ELR (cell line): ENCODE measurements at regions not wholly inside any gene's neighbourhood (a gene's known extent, or its start where the extent isn't known, plus 50 kb on each side); places are given as distances from the start of the nearest gene placed in this dataset.
"Not testable (repeated sequence)": the region's sequence is repeated elsewhere in the genome, so short reads cannot be mapped to it uniquely, and the experiment has no call there.

Experiments
- DNase-seq: peaks from one replicate; pipeline ENCODE4 v3.0.0-alpha.2; 2015; ENCODE audit warnings: low read depth

DNA sequence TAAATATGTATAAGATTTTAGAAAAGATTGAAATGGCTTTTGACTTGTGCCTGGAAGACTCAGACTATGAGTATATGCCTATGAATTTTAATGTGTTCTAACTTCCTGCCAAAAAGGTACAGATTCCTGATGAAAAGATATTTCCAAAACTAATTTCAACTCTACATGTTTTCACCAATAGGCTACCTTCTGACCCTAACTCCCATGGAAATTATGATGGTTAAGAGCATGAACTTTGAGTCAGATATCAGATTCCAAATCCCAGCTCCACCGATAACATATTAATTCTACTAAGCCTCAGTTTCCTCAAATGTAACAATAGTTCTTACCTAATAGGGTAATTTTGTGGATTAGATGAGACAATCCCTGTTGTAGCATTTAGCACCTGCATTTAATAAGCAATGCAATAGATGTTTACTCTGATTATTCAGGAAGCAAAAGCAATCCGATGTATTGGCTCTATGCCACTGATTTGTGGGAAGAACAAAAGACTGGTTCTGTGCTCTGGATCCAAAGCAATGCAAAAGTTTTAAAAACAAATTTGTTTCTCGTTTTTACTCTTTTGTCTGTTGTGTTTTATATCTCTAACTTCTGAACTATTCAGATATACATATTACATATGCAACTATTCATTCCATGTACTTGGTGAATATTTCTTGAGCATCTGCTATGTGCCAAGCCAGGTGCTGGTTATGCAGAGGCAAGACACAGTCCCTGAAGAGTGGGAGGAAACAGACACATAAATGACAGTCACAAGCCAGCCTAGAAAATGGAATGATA, 115.4 kb downstream of the GATA6 start:
- no peak for DNase-seq

DNA sequence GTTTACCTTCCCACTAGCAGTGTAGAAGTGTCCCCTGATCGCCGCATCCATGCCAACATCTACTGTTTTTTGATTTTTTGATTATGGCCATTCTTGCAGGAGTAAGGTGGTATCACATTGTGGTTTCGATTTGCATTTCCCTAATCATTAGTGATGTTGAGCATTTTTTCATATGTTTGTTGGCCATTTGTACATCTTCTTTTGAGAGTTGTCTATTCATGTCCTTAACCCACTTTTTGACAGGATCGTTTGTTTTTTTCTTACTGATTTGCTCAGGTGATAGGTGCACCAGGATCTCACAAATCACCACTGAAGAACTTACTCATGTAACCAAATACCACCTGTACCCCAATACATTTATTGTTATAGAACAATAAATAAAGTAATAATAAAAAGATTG, 114.5 kb downstream of the GATA6 start:
- not testable (repeated sequence) for DNase-seq

GRCh38 chr18:22283397-22283796, 114.0 kb downstream of the GATA6 start:
- peak; percentile 27 for DNase-seq

GRCh38 chr18:22283116-22283395, 113.7 kb downstream of the GATA6 start:
- no peak for DNase-seq

- DNase-seq, result peak; percentile 75
Measured at GRCh38 chr18:22282311-22283115, 113.1 kb downstream of the GATA6 start.

DNA sequence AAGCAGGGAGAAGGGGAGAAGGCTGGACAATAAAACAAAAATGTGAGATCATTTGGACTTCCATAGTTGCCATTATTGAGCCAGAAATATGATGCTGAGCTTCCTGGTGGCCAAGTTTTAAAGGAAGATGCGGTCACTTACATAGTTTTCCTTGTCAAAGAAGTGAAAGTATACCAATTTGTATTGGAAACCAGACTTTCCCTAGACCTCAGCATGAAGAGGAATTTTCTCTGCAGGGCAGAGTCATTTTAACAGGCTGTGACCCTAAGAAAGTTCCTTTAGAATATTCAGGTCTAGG, 111.0 kb downstream of the GATA6 start:
- DNase-seq, result no peak

DNA sequence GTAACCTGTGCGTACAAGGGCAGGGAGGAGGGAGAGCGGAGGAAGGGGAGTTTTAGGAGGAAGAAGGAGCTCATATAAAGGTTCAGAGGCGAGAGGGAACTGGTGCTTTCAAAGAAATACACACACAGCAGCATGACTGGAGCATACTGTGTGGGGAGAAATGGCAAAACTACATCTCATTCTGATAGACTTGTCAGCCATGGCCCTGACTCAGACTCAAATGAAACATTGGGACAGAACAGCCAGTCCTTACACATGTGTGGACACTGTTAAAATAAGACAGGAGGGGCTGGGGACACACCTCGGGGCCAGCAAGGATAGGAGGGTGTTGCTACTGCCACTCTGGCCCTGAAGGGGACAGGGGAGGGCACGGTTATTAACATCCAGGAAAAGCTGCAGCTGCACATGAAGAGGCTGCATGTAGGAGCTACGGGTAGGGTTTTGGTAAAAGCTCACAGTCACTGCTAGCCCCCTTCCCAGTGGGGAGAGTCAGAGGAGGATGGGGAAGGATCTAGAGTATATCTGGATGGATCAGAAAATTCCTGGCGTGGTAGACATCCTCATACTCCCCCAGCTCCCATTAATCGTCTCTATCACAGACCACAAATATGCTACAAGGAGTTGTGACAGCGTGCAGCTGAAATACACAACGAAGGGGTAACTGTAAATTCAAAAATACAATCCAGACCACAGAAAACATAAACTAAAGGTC, 110.5 kb downstream of the GATA6 start:
- no peak for DNase-seq

DNA sequence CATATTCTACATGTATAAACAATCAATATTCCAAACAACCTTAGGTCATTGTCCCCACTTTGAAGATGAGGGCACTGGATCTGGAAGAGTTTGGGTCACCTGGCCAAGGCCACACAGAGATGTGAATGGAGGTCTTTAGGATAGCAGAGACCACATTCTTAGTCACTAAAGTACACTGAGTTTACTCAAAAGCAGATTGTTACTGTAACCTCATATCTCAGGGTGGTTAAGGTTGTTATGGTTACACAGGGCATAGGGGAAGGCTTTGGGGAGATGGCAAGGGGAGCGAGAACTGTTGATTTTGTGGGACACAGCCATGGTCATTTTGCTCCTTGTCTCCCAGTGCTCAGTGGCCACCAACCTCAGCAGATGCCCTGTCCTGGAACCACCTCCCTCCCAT, 109.4 kb downstream of the GATA6 start:
- DNase-seq, result no peak

DNA sequence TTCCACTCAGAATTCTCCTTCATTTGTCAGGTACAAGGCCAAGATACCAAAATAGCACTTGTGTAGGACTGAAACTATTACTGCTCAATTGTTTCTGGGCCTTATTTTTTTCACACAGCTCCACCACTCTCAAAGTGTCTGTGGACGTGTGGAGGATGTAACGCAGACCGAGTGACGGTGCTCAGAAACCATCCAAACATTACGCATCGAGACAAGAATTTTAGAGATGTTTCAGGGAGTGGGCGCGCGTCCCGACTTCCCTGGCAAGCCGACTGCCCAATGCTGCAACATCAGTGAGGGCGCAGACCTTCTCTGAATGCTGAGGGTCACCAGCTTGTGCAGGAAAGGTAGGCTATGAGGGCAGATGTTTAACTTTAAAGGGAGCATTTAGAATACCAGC, 108.4 kb downstream of the GATA6 start:
- DNase-seq, result no peak

DNA sequence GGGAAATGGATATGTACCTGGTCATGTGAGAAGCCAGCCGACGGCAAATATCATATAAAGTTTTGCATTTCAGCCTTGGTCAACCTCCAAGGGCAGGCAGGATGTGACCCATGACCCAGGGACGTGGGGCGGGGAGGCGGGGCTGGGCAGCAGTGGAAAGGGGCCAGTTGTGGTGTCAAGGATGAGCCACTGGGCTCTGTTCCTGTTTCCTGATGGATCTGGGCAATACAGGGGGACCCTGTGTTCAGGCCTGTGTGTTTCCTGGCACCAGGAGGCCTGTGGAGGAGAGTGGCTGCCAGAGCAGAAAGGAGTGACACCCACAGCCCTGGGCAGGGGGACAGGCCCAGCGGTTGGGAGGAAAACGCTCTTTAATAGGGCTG, 106.9 kb downstream of the GATA6 start:
- DNase-seq, result no peak

GRCh38 chr18:22275706-22276333, 106.4 kb downstream of the GATA6 start:
- no peak for DNase-seq

DNA sequence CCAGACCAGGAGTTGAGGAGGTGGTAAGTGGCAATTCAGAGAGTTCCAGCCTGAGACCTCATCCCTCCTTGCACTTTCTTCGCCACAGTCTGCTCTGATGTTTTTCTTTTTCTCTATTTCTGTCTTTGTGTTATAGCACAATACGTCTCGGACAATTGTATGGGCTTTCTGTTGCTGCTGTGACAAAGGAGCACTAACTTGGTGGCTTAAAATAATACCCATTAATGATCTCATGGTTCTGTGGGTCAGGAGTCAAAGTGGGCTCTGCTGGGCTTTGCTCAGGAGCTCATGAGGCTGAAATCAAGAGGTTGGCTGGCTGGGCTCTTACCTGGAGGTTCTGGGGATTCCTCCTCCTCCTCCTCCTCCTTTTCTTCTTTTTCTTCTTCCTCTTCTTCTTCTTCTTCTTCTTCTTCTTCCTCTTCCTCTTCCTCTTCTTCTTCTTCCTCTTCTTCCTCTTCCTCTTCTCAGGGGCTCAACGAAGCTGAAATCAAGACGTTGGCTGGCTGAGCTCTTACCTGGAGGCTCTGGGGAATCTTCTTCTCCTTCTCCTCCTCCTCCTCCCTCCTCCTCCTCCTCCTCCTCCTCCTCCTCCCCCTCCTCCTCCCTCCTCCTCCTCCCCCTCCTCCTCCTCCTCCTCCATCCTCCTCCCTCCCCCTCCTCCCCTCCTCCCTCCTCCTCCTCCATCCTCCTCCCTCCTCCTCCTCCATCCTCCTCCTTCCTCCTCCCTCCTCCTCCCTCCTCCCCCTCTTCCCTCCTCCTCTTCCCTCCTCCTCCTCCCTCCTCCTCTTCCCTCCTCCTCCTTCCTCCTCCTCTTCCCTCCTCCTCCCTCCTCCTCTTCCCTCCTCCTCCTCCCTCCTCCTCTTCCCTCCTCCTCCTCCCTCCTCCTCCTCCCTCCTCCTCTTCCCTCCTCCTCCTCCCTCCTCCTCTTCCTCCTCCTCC, 104.0 kb downstream of the GATA6 start:
- DNase-seq, result no peak

GRCh38 chr18:22272242-22272641, 102.9 kb downstream of the GATA6 start:
- DNase-seq, result no peak

DNA sequence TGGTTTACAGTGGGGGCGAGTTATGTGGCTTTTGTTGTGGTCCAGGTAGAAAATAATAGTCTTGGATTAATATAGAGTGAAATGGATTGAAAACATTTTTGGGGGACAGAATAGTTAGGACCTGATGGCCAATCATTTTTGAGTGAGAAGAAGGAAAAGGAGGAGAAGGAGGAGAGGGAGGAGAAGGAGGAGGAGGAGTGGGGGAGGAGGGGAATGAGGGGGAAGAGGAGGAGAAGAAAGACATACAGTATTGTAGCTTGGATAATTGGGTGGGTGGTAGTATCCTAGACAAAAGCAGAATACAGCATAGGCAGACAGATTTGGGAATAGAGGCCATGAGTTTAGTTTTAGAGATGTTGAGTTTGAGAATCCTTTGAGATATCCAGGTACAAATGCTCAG, 101.6 kb downstream of the GATA6 start:
- no peak for DNase-seq

DNA sequence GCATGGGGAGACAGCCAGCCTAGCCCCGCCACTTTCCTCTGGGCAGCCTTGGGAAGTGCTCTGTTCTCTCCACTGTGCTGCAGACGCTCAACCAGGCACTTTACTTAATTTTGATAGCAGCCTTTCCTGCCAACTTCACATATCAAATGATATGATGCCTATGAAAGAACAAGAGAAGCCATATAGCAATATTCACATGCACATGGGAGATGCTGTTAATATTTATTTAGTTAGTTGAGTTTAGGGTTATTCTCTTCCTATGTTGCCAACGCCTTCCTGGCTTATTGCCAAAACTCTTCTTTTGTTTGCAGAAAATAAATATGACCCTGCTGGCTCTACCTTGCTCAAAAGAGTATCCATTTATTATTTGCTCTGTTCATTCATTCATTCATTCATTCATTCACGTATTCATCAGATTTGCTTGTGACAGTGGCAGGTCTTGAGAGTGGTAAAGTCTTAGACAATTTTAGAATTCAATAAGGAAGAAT, 99.3 kb downstream of the GATA6 start:
- no peak for DNase-seq

- no peak for DNase-seq
Measured at GRCh38 chr18:22267697-22268096, 98.3 kb downstream of the GATA6 start.

- no peak for DNase-seq
Measured at GRCh38 chr18:22267225-22267624, 97.8 kb downstream of the GATA6 start.

DNA sequence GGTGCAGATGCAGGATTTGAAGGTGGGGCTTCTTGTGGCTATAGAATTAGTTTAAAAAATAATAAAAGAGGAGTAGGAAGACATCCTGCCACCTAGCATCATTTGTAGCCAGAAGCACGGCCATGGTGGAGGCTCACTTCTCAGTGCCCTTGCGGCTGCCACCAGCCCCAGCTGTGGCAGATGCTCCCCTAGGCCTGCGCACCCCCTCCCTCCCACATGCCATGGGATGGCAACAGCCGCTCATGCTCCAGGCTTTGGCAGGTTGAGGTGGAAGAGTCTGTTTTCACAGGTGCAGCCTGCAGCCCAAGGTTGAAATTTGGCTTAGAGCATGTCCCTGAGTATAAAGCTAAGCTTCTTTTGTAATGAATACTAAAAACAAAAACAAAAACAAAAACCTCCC, 96.4 kb downstream of the GATA6 start:
- no peak for DNase-seq

- no peak for DNase-seq
Measured at GRCh38 chr18:22260208-22260820, 90.9 kb downstream of the GATA6 start.

GRCh38 chr18:22257022-22257543, 87.7 kb downstream of the GATA6 start:
- no peak for DNase-seq

- DNase-seq, result no peak
Measured at GRCh38 chr18:22254088-22254487, 84.7 kb downstream of the GATA6 start.
